GM12891 (cell line): ENCODE measurements at regions not wholly inside any gene's neighbourhood (a gene's known extent, or its start where the extent isn't known, plus 50 kb on each side); places are given as distances from the start of the nearest gene placed in this dataset.

Experiments
- PAX5 ChIP-seq: IDR thresholded peaks from 2 replicates; pipeline ENCODE4 v1.6.1; 2011; ENCODE audit warnings: low read length, moderate library complexity, mild to moderate bottlenecking; ENCODE audit not compliant: insufficient read depth, severe bottlenecking
- POLR2A ChIP-seq: IDR thresholded peaks from 2 replicates; pipeline ENCODE4 v1.6.1; 2011; ENCODE audit warnings: low read depth, low read length, control low read depth
- POLR2AphosphoS5 ChIP-seq: IDR thresholded peaks from 2 replicates; pipeline ENCODE4 v1.6.1; 2011; ENCODE audit warnings: low read depth, low read length, control low read depth
- TAF1 ChIP-seq: IDR thresholded peaks from 2 replicates; pipeline ENCODE4 v1.6.1; 2011; ENCODE audit warnings: low read depth, low read length, control low read depth

DNA sequence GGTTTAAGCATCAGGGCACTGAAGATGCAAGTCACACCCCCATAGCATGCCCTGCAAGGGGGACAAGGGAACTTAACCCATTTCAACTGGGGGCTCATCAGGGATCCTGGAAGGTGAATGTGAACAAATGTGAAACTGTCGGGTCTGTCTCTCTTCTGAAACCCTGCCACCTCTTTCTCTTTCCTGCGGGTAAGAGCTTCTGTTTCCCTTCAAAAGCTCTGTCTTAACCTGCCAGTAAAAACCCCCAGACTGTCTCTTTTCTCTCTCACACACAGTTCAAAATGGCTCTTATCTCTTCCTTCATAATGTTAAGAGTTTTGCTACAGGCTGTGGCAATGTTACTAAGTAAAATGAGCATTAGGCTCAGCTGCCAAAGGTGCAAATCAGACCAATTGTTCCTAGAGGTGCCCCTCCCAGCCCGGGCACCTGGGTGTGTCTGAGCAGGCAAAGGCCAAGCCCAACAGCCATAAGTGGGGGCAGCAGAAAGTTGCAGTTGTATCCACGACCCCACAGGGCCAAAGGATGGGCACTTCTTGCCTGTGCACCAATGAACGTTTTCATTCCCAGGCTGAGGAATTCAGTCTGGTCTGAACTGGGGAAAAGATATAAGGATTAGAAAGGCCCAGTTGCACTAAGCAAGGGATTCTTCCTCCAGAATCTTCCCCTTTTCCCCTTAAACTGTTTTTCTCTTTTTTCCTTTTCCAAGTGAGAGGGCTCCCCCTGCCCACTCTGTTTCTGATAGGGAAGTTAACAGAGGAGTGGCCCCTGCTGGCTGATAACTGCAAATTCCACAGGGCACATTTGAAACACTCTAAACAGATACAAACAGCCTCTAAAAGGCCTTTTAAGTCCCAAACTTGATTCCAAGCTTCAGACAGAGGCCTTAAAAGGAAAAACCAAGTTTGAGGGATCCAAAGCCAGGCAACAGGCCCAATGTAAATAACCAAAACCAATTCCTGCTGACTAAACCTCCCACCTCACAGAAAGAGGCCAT, 113.8 kb upstream of the EPHA6 start:
- no peak for TF ChIP-seq POLR2A
- no peak for TF ChIP-seq TAF1
- TF ChIP-seq PAX5: no peak
- TF ChIP-seq POLR2AphosphoS5: no peak
